Subcutaneous abdominal adipose tissue (tissue), 5 donors: ENCODE measurements at regions not wholly inside any gene's neighbourhood (a gene's known extent, or its start where the extent isn't known, plus 50 kb on each side); places are given as distances from the start of the nearest gene placed in this dataset.

Source experiments
- H3K27ac ChIP-seq: one replicate; pipeline ENCODE4 v1.7.0; 2013; ENCODE audit warnings: low read depth, mild to moderate bottlenecking, inconsistent platforms, low read length, moderate library complexity
- H3K27me3 ChIP-seq, 5 donors: one replicate each; pipeline ENCODE4 v1.7.0; 2013; ENCODE audit warnings: low read length in 5 of 5, inconsistent platforms in 1 of 5; ENCODE audit not compliant: control insufficient read depth in 5 of 5, insufficient read depth in 4 of 5
- H3K36me3 ChIP-seq, 5 donors: one replicate each; pipeline ENCODE4 v1.7.0; 2013; ENCODE audit warnings: low read length in 5 of 5; ENCODE audit not compliant: control insufficient read depth in 5 of 5, insufficient read depth in 5 of 5
- H3K4me1 ChIP-seq, 5 donors: one replicate each; pipeline ENCODE4 v1.7.0; 2013; ENCODE audit warnings: low read length in 5 of 5, mild to moderate bottlenecking in 3 of 5, moderate library complexity in 1 of 5; ENCODE audit not compliant: control insufficient read depth in 5 of 5, insufficient read depth in 5 of 5
- H3K4me3 ChIP-seq, 5 donors: one replicate each; pipeline ENCODE4 v1.7.0; 2013; ENCODE audit warnings: low read length in 5 of 5, low read depth in 1 of 5
- H3K9ac ChIP-seq, 5 donors: one replicate each; pipeline ENCODE4 v1.7.0; 2013; ENCODE audit warnings: low read length in 5 of 5, mild to moderate bottlenecking in 4 of 5, moderate library complexity in 3 of 5
- H3K9me3 ChIP-seq, 5 donors: one replicate each; pipeline ENCODE4 v1.7.0; 2013; ENCODE audit warnings: low read length in 5 of 5; ENCODE audit not compliant: control insufficient read depth in 5 of 5
- donor health status: healthy.
- donor health status: healthy.
- donor health status: healthy.
- donor health status: healthy.
- donor health status: healthy.

- Histone ChIP-seq H3K9ac (no peak overlapping the region), H3K27me3 (no peaks in the 10 kb centered on the region), H3K4me3 (peak overlapping the region in 2 of 5 donors; percentile 29 to 52), H3K4me1 (peaks cover 0 to 2% (median 0%) of the 10 kb centered on the region in 5 donors), H3K36me3 (no peaks in the 10 kb centered on the region), H3K27ac (no peak overlapping the region), H3K9me3 (no peaks in the 10 kb centered on the region)
Measured at GRCh38 chr18:37741032-37741623, 175.5 kb upstream of the CELF4 start.

DNA sequence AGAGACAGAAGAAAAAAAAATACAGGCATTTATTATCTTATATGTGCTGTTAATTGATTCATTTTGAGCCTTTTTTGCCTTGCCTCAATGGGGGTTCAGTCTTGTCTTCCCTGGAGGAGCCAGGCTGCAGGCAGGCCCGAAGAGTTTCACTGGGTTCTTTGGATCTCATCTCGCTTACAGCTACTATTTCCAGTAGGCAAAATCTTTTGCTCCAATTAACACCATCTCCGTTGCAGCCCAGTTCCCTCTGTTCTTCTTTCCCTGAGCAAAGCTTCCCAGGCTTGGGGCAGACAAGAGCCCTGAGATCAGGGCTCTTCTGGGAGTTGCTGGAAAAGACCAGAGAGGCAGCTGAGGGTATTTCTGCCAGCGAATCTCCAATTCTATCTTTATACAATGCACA lies 168.8 kb upstream of the CELF4 start:
- Histone ChIP-seq H3K9ac (no peak overlapping the region), H3K9me3 (no peaks in the 10 kb centered on the region), H3K36me3 (no peaks in the 10 kb centered on the region), H3K27ac (no peak overlapping the region), H3K4me3 (no peak overlapping the region), H3K4me1 (no peaks in the 10 kb centered on the region), H3K27me3 (no peaks in the 10 kb centered on the region)

DNA sequence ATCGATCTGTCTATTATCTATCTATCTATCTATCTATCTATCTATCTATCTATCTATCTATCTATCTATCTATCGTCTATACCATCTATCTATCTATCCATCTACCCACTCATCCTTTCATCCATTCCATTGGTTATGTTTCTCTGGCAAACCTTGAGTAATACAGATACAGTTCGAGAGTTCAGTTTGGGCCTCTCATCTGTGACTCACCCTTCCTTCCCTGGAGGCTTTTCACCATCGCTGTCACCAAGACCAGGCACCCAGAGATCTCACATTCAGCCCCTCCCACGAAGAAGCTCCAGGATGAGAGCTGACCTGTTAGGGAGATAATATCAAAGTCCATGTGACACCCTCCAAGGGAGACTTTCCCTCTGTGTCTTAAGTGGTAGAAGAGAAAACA lies 164.1 kb upstream of the CELF4 start:
- Histone ChIP-seq H3K27me3 (peaks cover 0 to 3% (median 0%) of the 10 kb centered on the region in 5 donors), H3K27ac (no peak overlapping the region), H3K9me3 (peaks cover 0 to 3% (median 0%) of the 10 kb centered on the region in 5 donors), H3K36me3 (no peaks in the 10 kb centered on the region), H3K4me3 (no peak overlapping the region), H3K4me1 (peaks cover 0 to 7% (median 0%) of the 10 kb centered on the region in 5 donors), H3K9ac (no peak overlapping the region)

GRCh38 chr18:37724206-37724605 lies 158.6 kb upstream of the CELF4 start:
- peaks cover 0 to 3% (median 0%) of the 10 kb centered on the region in 5 donors for H3K9me3 ChIP-seq
- no peak overlapping the region for H3K27ac ChIP-seq
- H3K4me1 ChIP-seq: peaks cover 0 to 15% (median 0%) of the 10 kb centered on the region in 5 donors
- no peaks in the 10 kb centered on the region for H3K36me3 ChIP-seq
- H3K4me3 ChIP-seq: no peak overlapping the region
- no peak overlapping the region for H3K9ac ChIP-seq
- H3K27me3 ChIP-seq: peaks cover 0 to 3% (median 0%) of the 10 kb centered on the region in 5 donors

DNA sequence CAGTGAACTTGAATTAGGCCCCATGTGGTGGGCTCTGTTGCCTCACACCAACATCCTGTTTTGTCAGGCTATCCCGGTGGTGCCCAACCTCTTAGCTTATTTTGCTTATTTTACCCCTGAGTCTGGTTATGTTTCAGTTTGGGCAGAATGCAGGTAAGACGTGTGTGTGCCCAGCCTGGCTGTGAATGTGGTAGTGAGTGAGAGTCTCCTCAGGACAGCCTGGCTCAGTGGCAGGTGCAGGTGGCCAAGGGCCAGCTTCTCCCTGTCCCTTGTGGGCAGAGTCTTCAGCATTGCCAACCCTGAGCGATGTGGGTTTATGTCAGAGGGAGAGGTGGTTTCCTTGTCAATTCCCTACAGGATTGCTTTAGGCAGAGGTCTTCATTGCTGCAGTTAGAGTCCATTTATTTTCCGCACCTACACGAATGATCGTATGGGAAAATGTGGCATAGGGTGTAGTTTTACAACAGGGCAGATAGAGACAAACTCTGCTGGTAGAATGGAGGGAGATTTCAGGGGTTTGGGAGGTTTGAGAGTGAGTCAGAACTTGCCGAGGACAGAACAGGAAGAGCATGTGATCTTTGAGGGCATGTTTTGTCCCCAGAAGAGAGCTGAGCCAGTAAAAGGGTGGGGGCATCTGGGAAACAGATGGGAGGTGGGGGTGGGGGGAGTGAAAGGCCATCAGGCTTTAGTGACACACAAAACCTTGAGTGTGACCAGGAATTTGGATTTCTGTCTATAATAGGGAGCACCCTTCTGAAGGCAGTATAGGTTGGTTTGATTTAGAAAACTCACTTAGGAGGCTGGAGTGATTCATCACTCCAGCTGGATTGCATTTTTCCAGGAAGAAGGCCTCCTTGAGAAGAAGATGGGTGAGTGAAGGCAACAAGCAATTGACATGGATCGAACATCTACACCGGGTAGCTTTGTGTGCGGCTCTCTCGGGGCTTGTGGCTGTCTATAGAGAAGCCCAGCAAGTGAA lies 156.2 kb upstream of the CELF4 start:
- Histone ChIP-seq H3K36me3 (no peaks in the 10 kb centered on the region), H3K9me3 (peaks cover 0 to 3% (median 0%) of the 10 kb centered on the region in 5 donors), H3K4me1 (peaks cover 0 to 15% (median 0%) of the 10 kb centered on the region in 5 donors), H3K4me3 (no peak overlapping the region), H3K27me3 (peaks cover 0 to 3% (median 0%) of the 10 kb centered on the region in 5 donors), H3K27ac (peak overlapping the region; percentile 23), H3K9ac (no peak overlapping the region)

GRCh38 chr18:37720663-37721062 lies 155.1 kb upstream of the CELF4 start:
- H3K36me3 ChIP-seq: no peaks in the 10 kb centered on the region
- peaks cover 0 to 3% (median 0%) of the 10 kb centered on the region in 5 donors for H3K27me3 ChIP-seq
- peaks cover 0 to 1% (median 0%) of the 10 kb centered on the region in 5 donors for H3K9me3 ChIP-seq
- H3K4me3 ChIP-seq: no peak overlapping the region
- peaks cover 0 to 11% (median 0%) of the 10 kb centered on the region in 5 donors for H3K4me1 ChIP-seq
- no peak overlapping the region for H3K9ac ChIP-seq
- no peak overlapping the region for H3K27ac ChIP-seq

GRCh38 chr18:37717656-37718055 lies 152.1 kb upstream of the CELF4 start:
- Histone ChIP-seq H3K27me3 (peaks cover 0 to 2% (median 0%) of the 10 kb centered on the region in 5 donors), H3K9ac (no peak overlapping the region), H3K9me3 (no peaks in the 10 kb centered on the region), H3K4me1 (peaks cover 0 to 6% (median 0%) of the 10 kb centered on the region in 5 donors), H3K36me3 (no peaks in the 10 kb centered on the region), H3K27ac (no peak overlapping the region), H3K4me3 (no peak overlapping the region)

DNA sequence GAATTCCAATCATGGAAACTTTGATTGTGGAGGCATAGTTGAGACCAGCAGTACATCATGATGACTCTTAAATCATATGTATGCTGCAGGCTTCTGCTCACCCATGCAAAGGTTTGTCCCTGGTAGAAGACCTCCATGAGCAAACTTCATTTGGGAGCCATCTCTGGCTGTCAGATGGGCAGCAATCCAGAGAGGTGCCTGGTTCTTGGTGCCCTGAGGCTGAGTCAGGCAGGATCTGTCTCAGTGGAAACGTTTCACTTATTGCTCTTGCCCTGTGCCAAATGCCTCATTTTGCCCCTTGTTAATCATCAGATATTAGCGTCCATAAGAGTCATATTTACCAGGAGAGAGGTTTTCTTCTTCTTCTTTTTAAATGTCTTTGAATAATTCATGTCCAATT lies 151.5 kb upstream of the CELF4 start:
- H3K9me3 ChIP-seq: no peaks in the 10 kb centered on the region
- H3K4me1 ChIP-seq: peaks cover 0 to 3% (median 0%) of the 10 kb centered on the region in 5 donors
- H3K27ac ChIP-seq: no peak overlapping the region
- H3K4me3 ChIP-seq: no peak overlapping the region
- no peak overlapping the region for H3K9ac ChIP-seq
- no peaks in the 10 kb centered on the region for H3K36me3 ChIP-seq
- H3K27me3 ChIP-seq: peaks cover 0 to 2% (median 0%) of the 10 kb centered on the region in 5 donors

DNA sequence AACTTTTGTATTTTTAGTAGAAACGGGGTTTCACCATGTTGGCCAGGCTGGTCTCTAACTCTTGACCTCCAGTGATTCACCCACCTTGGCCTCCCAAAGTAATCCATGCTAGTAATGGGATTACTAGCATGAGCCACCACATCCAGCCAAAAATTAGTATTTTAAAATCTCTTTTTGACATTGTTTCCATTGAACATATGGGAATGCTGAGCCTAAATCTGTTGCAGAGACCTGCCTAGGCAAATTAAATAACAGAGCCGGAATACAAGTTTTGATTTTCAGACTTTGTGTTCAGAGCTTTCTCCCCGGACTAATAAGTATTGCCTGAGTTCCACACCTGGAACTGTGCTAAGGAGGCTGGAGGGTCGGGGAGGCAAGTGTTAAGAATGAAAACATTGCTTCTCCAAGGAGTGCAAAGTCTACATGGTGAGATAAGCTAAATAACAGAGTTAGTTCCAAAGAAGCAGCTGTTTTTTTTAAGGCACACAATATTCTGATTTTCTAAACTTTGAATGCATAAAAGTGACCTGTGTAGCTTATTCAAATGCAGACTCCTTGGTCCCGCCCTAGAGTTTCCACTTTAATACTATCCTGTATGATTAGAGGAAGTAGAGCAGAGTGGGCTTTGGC lies 150.6 kb upstream of the CELF4 start:
- Histone ChIP-seq H3K4me3 (no peak overlapping the region), H3K27me3 (peaks cover 0 to 2% (median 0%) of the 10 kb centered on the region in 5 donors), H3K9me3 (no peaks in the 10 kb centered on the region), H3K36me3 (no peaks in the 10 kb centered on the region), H3K9ac (no peak overlapping the region), H3K4me1 (peaks cover 0 to 3% (median 0%) of the 10 kb centered on the region in 5 donors), H3K27ac (no peak overlapping the region)
